ENCODE measurements at regions not wholly inside any gene's neighbourhood (a gene's known extent, or its start where the extent isn't known, plus 50 kb on each side); places are given as distances from the start of the nearest gene placed in this dataset.

GRCh38 chr22:49642741-49643140 is 184.9 kb downstream of the BRD1 start:
- no peak for TF ChIP-seq CTCF (conservative IDR thresholded peaks at IDR 0.05; ENCODE audit: low read depth, low read length)
- no peak for TF ChIP-seq EZH2phosphoT487 (IDR thresholded peaks at IDR 0.05; ENCODE audit: borderline replicate concordance, low read length)

Measured in PC-3 (cell line).